ENCODE measurements at regions not wholly inside any gene's neighbourhood (a gene's known extent, or its start where the extent isn't known, plus 50 kb on each side); places are given as distances from the start of the nearest gene placed in this dataset.

DNA sequence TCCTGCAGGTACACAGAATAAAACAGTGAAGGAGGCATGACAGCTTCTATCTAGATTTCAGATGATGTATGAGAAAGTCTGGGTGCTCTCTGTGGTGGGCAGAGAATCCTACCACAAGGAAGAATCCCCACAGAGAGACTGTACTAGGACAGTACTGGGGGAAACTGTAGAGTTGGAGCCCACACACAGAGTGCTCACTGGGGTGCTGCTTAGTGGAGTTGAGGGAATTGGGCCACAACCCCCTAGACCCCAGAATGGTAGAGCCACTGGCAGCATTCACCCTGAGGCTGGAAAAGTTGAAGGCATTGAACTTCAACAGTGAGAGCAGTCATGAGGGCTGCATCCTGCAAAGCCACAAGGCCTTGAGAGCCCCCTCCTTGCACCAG, 62.2 kb upstream of the TNFRSF21 start:
- DNase-seq: no peak
- TF ChIP-seq, protein P1, sequence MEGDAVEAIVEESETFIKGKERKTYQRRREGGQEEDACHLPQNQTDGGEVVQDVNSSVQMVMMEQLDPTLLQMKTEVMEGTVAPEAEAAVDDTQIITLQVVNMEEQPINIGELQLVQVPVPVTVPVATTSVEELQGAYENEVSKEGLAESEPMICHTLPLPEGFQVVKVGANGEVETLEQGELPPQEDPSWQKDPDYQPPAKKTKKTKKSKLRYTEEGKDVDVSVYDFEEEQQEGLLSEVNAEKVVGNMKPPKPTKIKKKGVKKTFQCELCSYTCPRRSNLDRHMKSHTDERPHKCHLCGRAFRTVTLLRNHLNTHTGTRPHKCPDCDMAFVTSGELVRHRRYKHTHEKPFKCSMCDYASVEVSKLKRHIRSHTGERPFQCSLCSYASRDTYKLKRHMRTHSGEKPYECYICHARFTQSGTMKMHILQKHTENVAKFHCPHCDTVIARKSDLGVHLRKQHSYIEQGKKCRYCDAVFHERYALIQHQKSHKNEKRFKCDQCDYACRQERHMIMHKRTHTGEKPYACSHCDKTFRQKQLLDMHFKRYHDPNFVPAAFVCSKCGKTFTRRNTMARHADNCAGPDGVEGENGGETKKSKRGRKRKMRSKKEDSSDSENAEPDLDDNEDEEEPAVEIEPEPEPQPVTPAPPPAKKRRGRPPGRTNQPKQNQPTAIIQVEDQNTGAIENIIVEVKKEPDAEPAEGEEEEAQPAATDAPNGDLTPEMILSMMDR (IDR thresholded peaks at IDR 0.05; ENCODE audit: partially characterized antibody, unreplicated experiment): no peak
- Mint-ChIP-seq H3K9me3 (ENCODE audit: unreplicated experiment) (peaks cover 3% of the 10 kb centered on the region), H3K27me3 (ENCODE audit: unreplicated experiment) (peaks cover 4% of the 10 kb centered on the region), H3K27ac (ENCODE audit: unreplicated experiment) (no peak overlapping the region), H3K36me3 (ENCODE audit: unreplicated experiment) (no peaks in the 10 kb centered on the region), H3K4me1 (ENCODE audit: low read depth, unreplicated experiment) (no peaks in the 10 kb centered on the region), H3K4me3 (ENCODE audit: unreplicated experiment) (no peak overlapping the region)

DNA sequence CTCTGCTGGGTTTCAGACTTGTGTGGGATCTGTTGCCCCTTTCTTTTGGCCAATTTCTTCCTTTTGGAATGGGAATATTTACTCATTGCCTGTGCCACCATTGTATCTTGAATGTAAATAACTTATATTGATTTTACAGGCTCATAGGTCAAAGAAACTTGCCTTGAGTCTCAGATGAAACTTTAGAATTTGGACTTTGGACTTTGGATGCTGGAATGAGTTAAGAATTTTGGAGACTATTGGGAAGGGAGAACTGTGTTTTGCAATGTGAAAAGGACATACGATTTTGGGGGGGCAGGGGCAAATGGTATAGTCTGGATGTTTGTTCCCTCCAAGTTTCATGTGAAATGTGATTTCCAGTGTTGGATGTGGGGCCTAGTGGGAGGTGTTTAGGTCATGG, 62.6 kb upstream of the TNFRSF21 start:
- Mint-ChIP-seq H3K36me3 (ENCODE audit: unreplicated experiment) (no peaks in the 10 kb centered on the region), H3K27ac (ENCODE audit: unreplicated experiment) (no peak overlapping the region), H3K27me3 (ENCODE audit: unreplicated experiment) (peaks cover 6% of the 10 kb centered on the region), H3K4me1 (ENCODE audit: low read depth, unreplicated experiment) (no peaks in the 10 kb centered on the region), H3K4me3 (ENCODE audit: unreplicated experiment) (no peak overlapping the region), H3K9me3 (ENCODE audit: unreplicated experiment) (peaks cover 3% of the 10 kb centered on the region)
- no peak for DNase-seq
- TF ChIP-seq, protein P1 (IDR thresholded peaks at IDR 0.05; ENCODE audit: partially characterized antibody, unreplicated experiment): no peak

DNA sequence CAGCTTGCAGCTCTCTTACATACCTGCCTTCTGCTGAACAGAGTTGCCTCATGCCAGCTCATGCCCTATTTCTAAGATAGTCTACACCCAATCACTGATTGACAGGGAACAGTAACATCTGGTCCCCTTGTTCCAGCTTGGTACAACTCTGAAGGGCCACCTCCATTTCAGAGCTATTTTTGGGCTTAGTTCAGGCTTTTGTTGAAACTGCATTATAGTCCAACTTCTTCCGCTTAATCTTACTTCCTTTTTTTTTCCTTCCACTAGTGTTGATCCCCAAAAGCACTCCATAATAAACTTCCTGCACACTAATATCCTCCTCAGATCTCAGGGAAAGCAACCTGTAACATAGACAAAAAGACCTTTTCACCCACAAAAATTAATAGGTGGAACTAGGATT, 65.7 kb upstream of the TNFRSF21 start:
- H3K27ac Mint-ChIP-seq (ENCODE audit: unreplicated experiment): no peak overlapping the region
- no peak overlapping the region for H3K4me3 Mint-ChIP-seq (ENCODE audit: unreplicated experiment)
- DNase-seq: no peak

DNA sequence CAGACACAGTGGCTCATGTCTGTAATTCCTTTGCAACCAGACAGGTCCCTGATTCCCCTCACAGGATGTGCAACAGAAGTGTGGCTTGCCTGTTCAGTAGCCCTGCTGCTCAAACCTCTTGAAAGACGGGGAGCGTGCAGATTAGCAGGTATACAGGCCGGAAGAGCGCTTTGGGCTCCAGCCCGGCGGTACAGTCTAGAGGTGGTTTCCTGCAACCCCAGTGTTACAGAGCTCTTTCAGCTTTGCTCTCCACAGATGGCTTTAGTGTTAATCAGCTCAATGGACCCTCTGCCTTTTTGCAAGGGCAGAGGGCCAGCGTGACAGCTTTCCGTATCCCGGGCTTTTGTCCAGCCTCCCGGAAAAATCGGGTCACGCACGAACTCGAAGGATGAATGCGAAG, 67.2 kb upstream of the TNFRSF21 start:
- H3K36me3 Mint-ChIP-seq (ENCODE audit: unreplicated experiment): peaks cover 4% of the 10 kb centered on the region
- H3K27me3 Mint-ChIP-seq (ENCODE audit: unreplicated experiment): peaks cover 6% of the 10 kb centered on the region
- TF ChIP-seq, protein P1 (IDR thresholded peaks at IDR 0.05; ENCODE audit: partially characterized antibody, unreplicated experiment): no peak
- H3K4me3 Mint-ChIP-seq (ENCODE audit: unreplicated experiment): no peak overlapping the region
- DNase-seq: no peak
- no peaks in the 10 kb centered on the region for H3K4me1 Mint-ChIP-seq (ENCODE audit: low read depth, unreplicated experiment)
- no peak overlapping the region for H3K27ac Mint-ChIP-seq (ENCODE audit: unreplicated experiment)
- H3K9me3 Mint-ChIP-seq (ENCODE audit: unreplicated experiment): peaks cover 3% of the 10 kb centered on the region

More for the DNA sequence above, 65.7 kb upstream of the TNFRSF21 start:
- H3K36me3 Mint-ChIP-seq (ENCODE audit: unreplicated experiment): peaks cover 4% of the 10 kb centered on the region
- H3K4me1 Mint-ChIP-seq (ENCODE audit: low read depth, unreplicated experiment): no peaks in the 10 kb centered on the region
- peaks cover 3% of the 10 kb centered on the region for H3K9me3 Mint-ChIP-seq (ENCODE audit: unreplicated experiment)
- TF ChIP-seq, protein P1 (IDR thresholded peaks at IDR 0.05; ENCODE audit: partially characterized antibody, unreplicated experiment): no peak
- H3K27me3 Mint-ChIP-seq (ENCODE audit: unreplicated experiment): peaks cover 6% of the 10 kb centered on the region

DNA sequence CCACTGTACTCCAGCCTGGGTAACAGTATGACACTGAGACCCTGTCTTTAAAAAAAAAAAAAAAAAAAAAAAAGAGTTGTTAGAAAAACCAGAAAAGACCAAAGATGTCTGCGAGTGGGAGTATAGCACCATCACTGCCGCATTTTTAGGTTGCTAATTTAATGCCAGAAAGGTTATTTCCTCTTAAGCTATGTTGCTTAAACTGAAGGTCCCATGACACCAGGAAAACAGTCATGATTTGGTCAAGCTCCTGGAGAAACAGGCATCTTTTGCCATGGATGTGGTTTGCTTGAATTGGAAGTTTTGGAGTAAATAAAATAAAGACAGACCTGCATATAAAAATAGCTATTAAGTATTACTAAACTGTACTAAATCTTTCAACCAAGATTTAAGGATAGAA, 68.3 kb upstream of the TNFRSF21 start:
- no peaks in the 10 kb centered on the region for H3K9me3 Mint-ChIP-seq (ENCODE audit: unreplicated experiment)
- peaks cover 4% of the 10 kb centered on the region for H3K27me3 Mint-ChIP-seq (ENCODE audit: unreplicated experiment)
- no peak overlapping the region for H3K27ac Mint-ChIP-seq (ENCODE audit: unreplicated experiment)
- no peaks in the 10 kb centered on the region for H3K4me1 Mint-ChIP-seq (ENCODE audit: low read depth, unreplicated experiment)
- TF ChIP-seq, protein P1 (IDR thresholded peaks at IDR 0.05; ENCODE audit: partially characterized antibody, unreplicated experiment): no peak
- H3K36me3 Mint-ChIP-seq (ENCODE audit: unreplicated experiment): peaks cover 4% of the 10 kb centered on the region
- no peak for DNase-seq
- H3K4me3 Mint-ChIP-seq (ENCODE audit: unreplicated experiment): no peak overlapping the region
